ENCODE measurements at regions not wholly inside any gene's neighbourhood (a gene's known extent, or its start where the extent isn't known, plus 50 kb on each side); places are given as distances from the start of the nearest gene placed in this dataset.
"Not testable (repeated sequence)": the region's sequence is repeated elsewhere in the genome, so short reads cannot be mapped to it uniquely, and the experiment has no call there.

GRCh38 chr7:67854221-67855178 is 857.9 kb downstream of the TYW1 start:
- DNase-seq = peak; percentile 5

DNA sequence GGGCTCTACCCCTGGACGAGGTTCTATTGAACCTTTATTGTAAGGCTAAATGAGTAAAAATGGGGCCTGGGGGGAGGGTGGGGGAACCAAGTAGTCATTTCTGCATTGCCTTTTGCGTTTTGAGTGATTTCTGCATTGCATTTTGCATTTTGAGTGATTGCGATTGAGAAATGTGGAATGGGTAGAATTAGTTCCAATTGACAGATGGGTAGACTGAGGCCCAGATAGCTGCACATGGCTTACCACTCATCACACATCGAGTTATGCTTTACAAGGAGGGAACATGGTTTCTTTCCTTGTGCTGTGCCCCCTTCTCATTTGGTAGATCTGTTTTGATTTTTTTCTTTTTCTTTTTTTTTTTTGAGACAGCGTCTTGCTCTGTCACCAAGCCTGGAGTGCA is 858.7 kb downstream of the TYW1 start:
- DNase-seq = no peak

DNA sequence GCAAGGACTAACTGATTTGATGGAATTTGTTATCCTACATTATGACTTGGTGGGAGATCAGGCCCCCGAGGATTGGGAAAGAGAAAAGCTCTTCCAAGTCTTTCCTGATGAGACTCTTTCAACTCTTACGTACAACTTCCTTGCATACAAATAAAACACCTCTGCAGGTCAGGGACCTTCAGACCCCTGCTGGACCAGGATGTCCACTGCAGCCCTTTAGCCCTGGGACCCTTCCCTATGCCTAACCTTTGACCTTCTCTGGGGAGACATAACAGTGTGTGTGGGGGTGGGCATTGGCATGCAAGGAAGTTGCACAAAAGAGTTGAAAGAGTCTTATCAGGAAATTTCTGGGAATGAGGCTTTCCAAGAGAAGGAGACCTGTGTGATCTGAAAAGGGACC is 859.4 kb downstream of the TYW1 start:
- no peak for DNase-seq

DNA sequence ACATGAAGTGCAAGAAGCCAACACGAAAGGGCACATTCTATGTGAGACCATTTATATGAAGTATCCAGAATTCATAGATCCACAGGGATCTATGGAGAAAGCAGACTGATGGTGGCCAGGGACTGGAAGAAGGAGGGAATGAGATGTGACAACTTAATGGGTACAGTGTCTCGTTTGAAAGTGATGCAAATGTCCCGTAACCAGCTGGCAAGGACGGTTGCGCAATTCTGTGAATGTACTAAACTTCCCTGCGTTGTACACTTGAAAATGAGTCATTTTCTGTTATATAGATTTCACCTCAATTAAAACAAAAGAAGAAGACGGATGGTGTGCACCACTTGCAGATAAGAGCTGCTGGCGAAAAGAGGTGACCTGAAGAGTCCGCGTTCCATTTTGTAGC is 861.1 kb downstream of the TYW1 start:
- no peak for DNase-seq

DNA sequence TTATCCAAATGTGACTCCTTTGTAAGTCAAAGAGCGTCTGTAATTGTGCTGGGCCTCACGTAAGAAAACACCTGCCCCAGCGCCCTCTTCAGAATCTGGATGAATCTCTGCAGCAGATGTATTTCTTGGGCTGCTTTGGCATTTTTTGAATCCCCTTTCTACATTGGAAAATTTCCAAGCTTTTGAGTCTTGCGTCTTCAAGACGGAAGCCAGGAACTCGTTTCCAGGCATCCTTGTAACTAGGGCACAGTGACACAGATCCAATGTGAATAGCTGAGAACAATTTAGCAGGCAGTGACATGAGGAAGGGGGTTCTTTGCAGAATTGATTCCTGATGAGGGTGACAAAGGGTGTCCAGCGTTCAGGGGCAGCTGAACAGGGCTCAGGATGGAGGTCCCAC is 862.3 kb downstream of the TYW1 start:
- DNase-seq = no peak

- no peak for DNase-seq
Observed at GRCh38 chr7:67863911-67864310, 867.3 kb downstream of the TYW1 start.

- no peak for DNase-seq
Observed at GRCh38 chr7:67866054-67866453, 869.4 kb downstream of the TYW1 start.

- no peak for DNase-seq
Observed at GRCh38 chr7:67866812-67867211, 870.2 kb downstream of the TYW1 start.

DNA sequence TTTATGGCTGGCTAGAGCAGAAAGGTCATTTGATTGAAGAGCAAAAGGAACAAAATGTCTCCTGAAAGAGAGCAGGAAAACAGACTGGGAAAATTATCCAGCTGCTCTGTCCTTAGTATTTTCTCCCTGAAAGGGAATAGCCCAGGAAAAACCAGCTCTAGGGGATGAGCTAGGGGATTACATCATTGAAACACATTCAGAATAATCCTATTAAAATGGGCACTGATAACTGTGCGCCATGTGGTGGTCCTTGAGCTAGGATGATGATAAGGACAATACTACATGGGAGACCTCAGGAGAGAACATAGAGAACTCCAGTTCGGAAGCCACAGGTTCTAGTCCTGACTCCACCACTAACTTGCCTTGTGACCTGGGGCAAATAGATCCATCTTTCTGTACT is 873.8 kb downstream of the TYW1 start:
- DNase-seq = no peak

DNA sequence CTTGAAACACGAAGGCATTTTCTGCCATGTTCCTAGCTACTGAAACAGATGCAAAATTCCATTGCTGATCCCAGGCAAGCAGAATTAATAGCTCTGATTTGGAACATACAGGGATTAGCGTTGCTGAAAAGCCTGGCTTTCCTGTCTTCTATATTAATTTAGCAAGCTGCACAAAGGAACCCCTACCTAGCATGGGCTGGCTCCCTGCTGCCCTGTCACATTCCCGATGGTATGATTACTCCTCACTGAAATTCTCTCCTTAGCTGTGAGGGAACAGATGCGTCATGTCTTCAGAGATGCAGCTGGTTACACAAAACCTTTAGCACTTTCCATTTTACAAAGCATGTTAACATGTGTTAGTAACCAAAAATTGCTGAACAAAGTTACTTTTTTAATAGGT is 878.9 kb downstream of the TYW1 start:
- no peak for DNase-seq

GRCh38 chr7:67878808-67879207 is 882.2 kb downstream of the TYW1 start:
- DNase-seq = no peak

DNA sequence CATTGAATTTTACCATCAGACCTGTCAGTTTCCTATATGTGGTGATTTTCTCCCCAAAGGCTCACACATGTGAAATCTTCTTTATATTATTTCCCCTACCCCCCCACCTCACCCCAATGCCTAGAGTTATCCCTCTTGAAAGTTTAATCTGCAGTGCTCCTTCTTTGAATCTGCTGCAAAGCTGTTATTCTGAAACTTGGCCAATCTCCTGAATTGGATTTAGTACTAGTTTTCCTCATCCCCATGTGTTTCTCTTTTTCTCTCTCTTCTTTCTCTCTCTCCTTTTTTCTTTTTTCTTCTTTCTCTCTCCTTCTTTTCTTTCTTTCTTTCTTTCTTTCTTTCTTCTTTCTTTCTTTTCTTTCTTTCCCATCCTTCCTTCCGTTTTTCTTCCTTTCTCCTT is 886.2 kb downstream of the TYW1 start:
- DNase-seq = no peak

- DNase-seq = no peak
Observed at GRCh38 chr7:67890316-67890715, 893.7 kb downstream of the TYW1 start.

DNA sequence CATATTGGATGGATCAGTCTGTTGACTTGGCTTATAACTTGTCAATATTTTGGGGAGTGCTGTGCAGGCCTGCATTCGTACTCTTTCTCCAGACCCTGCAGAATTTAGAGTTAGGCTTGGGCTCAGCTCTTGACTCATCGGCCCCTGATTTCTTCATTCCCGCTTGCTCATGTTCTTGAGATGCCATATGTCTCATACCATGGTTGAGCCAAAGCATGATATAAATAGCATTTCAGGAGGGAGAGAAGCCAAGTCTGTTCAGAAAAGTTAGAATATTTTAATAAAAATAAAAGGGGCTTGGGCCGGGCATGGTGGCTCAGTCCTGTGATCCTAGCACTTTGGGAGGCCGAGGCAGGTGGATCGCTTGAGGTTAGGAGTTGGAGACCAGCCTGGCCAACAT is 898.1 kb downstream of the TYW1 start:
- DNase-seq = no peak

- peak; percentile 8 for DNase-seq
Observed at GRCh38 chr7:67896721-67897120, 900.1 kb downstream of the TYW1 start.

GRCh38 chr7:67900456-67900855 is 903.8 kb downstream of the TYW1 start:
- no peak for DNase-seq

DNA sequence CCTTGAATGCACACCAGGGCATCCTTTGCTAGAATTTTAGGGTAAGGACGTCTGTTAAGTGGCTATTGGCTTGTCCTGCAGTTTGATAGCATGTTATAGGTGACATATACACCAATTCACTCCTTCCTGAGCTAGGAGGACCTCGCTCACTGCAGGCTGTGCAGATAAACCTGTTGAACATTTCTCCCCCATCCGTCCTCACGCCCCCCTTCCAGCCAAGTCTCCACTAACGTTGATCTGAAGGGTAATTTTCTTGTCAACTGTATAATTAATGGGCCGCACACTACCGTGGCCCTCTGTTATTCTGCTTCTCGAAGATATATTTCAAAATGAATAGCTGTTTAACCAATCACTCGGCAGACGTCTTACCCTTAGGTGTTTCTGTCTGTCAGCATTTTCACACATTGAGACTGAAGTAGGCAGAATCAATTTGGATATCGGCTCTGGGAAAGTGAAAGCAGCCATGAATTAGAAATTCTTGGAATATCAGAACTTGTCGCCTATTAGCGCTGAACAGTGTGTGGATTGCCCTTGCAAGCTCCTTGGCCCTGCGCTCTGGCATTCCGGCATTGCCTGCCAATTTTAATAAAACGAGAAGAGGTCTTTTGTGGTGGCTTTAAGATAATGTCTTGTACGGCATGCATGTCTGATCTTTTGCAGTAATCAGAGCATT is 905.3 kb downstream of the TYW1 start:
- DNase-seq = no peak

DNA sequence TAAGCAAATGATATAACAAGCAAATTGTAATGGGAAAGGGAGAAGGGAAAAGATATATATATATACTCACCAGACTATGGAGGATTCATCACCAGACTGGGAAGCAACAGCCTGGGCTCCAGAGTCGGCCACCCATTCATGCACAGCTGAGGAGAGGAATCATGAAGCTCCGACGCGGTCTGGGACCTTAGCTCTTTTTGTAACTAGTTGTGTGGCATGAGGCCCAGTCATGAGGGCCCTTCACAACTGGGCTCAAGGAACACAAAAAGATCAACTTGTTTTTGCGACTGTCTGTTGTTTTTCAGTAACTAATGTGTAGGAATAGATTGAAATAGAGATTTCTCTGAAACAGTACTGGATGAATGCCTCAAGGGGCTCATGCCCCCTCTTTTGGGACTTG is 911.2 kb downstream of the TYW1 start:
- no peak for DNase-seq

DNA sequence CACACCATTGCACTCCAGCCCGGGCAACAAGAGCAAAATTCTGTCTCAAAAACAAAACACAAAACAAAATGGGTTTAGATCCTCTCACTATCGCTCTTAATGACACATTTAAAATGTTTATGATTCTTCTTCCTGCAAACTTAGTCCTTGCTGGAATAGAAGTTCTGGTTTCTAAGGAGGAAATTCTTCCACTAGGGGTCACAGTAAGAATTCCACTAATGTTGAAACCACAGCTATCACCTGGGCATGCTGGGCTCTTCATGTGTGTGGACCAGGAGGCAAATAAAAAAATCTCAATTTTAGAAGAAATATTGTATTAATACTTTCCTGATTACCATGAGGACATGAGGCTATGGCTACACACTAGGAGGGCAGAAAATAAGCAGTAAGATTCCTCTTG is 915.8 kb downstream of the TYW1 start:
- DNase-seq = no peak

DNA sequence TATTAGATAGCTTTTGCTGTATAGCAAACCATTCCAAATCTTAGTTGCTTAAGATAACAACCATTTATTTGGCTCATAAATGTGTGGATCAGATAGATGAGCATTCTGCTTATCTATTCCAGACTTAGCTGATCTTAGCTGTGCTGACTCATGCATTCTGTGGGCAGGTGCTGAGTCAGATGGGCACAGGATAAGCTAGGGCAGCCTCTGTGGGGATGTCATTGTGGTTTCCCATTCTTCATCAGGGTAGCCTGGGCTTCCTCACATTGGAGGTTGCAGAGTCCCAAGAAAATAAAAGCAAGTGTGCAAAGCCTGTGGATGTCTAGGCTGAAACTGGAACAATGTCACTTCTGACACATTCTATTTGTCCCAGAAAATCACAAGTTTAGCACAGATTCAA is 917.0 kb downstream of the TYW1 start:
- DNase-seq = peak; percentile 24

DNA sequence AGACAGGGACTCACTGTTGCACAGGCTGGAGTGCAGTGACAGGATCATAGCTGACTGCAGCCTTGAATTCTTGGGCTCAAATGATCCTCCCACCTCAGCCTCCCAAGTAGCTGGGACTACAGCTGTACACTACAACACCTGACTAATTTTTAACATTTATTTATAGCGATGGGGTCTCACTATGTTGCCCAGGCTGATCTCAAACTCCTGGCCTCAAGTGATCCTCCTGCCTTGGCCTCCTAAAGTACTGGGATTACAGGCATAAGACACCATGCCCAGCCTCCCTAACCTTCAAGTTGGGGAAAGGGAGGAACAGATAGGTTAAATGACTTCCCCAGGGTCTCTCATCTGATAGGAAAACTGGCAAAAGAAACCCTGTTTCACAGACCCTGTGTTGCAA is 919.5 kb downstream of the TYW1 start:
- not testable (repeated sequence) for DNase-seq

DNA sequence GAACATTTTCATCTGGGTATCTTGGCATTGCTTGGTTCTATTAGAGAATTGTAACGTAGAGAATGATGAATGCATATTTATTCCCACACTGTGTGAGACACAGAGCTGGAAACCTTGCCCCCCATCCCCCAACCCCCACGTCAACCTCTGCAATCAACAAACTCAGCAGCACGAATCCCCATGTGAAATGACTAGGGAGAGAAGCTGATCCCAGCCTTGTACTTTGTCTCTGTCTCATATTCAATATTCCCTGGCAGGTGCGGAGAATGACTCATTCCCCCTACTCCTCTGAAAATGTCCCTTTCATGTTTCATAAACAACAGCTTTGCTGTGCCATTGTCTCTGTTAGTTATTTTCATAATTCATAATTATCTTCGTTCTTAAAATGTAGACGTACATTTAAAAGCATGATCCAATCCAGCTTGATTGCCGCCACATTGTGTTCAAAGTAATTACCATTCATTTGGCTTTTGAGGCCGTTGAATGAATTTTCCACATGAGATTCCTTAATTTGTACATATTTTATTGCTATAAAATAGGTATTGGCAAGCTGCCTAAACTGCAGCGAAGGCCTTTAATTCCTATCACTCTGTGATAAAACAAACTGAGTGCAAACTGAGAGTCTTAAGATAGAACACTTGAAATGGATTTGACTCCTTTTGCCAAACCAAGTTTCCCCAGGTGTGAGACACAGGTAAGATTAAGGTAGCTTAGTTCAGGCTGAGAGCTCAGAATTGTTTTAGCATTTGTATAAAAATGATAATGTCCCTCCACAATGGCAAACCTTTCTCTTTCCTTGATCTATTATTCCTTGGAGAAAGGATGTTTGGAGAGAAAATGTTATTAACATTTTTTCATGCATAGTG is 920.2 kb downstream of the TYW1 start:
- no peak for DNase-seq

GRCh38 chr7:67917437-67917755 is 920.8 kb downstream of the TYW1 start:
- DNase-seq = no peak
